Panc1 (cell line): ENCODE measurements at regions not wholly inside any gene's neighbourhood (a gene's known extent, or its start where the extent isn't known, plus 50 kb on each side); places are given as distances from the start of the nearest gene placed in this dataset.

Source experiments
- ATAC-seq: fragments of 200-7000 bp; cut with Tn5 transposase; 2 replicates; pipeline ENCODE4 v1.9.1; 2020; ENCODE audit warnings: mild to moderate bottlenecking, moderate library complexity
- BruUV-seq: library from RNA; stranded (reverse); fragments of 400-500 nt; replicated peaks from 2 replicates; lab custom pipeline; 2021; lab: Mats Ljungman, UMichigan
- CTCF ChIA-PET: fragments of 300-600 bp; sonication (Branson Sonifier 250); formaldehyde crosslinking; loops from one replicate; lab custom pipeline; 2022; ENCODE audit warnings: antibody characterized with exemption; lab: Charles Lee
- POLR2A ChIA-PET: fragments of 300-600 bp; sonication (Branson Sonifier 250); formaldehyde crosslinking; loops from one replicate; lab custom pipeline; 2022; ENCODE audit warnings: antibody characterized with exemption; lab: Charles Lee
- DNase-seq: peaks from one replicate; pipeline ENCODE4 v3.0.0-alpha.2; 2010; ENCODE audit warnings: low read depth, low spot score
- H3K27ac ChIP-seq: 2 replicates; pipeline ENCODE4 v1.5.1; 2011; ENCODE audit warnings: mild to moderate bottlenecking, low read length, inconsistent platforms
- H3K27me3 ChIP-seq: fragments of 200-500 bp; sonication (Bioruptor generic); 2 replicates; pipeline ENCODE4 v1.6.0; 2014; ENCODE audit warnings: low read length, inconsistent platforms; ENCODE audit not compliant: control insufficient read depth, insufficient read depth
- H3K36me3 ChIP-seq: fragments of 200-500 bp; sonication (Bioruptor generic); 2 replicates; pipeline ENCODE4 v1.5.1; 2014; ENCODE audit warnings: inconsistent platforms, mild to moderate bottlenecking, low read length, moderate library complexity; ENCODE audit not compliant: control insufficient read depth, insufficient read depth
- H3K4me1 ChIP-seq: 2 replicates; pipeline ENCODE4 v1.5.1; 2011; ENCODE audit warnings: inconsistent platforms, mild to moderate bottlenecking, low read length, moderate library complexity; ENCODE audit not compliant: control insufficient read depth, insufficient read depth
- H3K4me3 ChIP-seq, 2 experiments: 2 replicates each; pipeline ENCODE4 v1.5.1; 2011 to 2012; ENCODE audit warnings: low read depth in 2 of 2, low read length in 2 of 2, mild to moderate bottlenecking in 2 of 2, inconsistent platforms in 1 of 2, moderate library complexity in 1 of 2
- H3K9me3 ChIP-seq: fragments of 200-500 bp; sonication (Bioruptor generic); 2 replicates; pipeline ENCODE4 v1.5.1; 2014; ENCODE audit warnings: low read depth, mild to moderate bottlenecking, inconsistent platforms, low read length, moderate library complexity; ENCODE audit not compliant: control insufficient read depth, insufficient read depth
- POLR2AphosphoS5 ChIP-seq: IDR thresholded peaks from 2 replicates; pipeline ENCODE4 v1.6.1; 2012; ENCODE audit warnings: mild to moderate bottlenecking, low read depth, low read length, moderate library complexity
- SIN3A ChIP-seq: IDR thresholded peaks from 2 replicates; pipeline ENCODE4 v1.6.1; 2012; ENCODE audit warnings: low read depth, mild to moderate bottlenecking, low read length, moderate library complexity, borderline replicate concordance; ENCODE audit not compliant: insufficient read depth
- TCF7L2 ChIP-seq: IDR thresholded peaks from 2 replicates; pipeline ENCODE4 v1.6.1; 2011; ENCODE audit warnings: mild to moderate bottlenecking, low read depth, low read length, inconsistent platforms
- in situ Hi-C: cut with HindIII; loops from 2 replicates; pipeline ENCODE4 v1.10.0; 2016; ENCODE audit warnings: low sequenced_read_pairs, low pct_unique_long_range_greater_than_20kb
- intact Hi-C: fragments of 100-400 bp; cut with micrococcal nuclease; formaldehyde crosslinking; loops from one replicate; pipeline ENCODE4 v1.10.0; 2022; ENCODE audit not compliant: unreplicated experiment
- TF ChIP-seq, protein P1 (sequence below), 2 experiments: IDR thresholded peaks; 2 replicates each; pipeline ENCODE4 v1.6.1; 2011 to 2012; ENCODE audit warnings: low read depth in 2 of 2, control low read depth in 1 of 2, low read length in 1 of 2, mild to moderate bottlenecking in 1 of 2, moderate library complexity in 1 of 2; ENCODE audit not compliant: insufficient read depth in 1 of 2
- TF ChIP-seq, protein P2 (sequence below): fragments of 450-650 bp; IDR thresholded peaks from 2 replicates; pipeline ENCODE4 v1.5.1; 2017; ENCODE audit warnings: mild to moderate bottlenecking

DNA sequence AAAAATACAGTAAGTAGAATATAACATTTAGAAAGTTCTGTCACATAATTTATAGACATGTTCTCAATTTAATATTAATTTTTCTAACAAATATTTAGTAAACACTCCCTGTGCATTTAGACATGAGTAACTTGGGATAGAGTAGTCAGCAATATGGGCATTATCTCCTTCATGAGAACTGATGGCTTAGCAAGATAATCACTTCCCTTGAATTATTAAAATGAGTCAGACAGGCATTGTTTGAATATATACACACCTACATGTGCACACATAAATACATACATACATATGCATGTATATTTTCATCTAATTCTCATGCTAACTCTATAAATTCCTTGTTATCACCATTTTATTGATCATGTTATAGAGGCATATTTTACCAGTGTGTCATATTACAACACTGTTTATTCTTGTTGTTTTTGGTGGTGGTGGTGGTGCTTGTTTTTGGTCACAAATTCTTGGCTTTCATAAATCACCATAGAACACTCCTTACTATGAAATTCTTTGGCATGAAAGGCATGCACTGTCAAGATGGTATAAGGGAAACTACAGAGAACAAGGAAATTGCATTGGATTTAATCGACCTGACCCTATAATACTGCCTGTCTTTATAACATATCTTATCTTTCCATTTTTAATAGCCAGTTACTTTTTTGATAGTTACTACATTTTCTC, 434.5 kb upstream of the MANEA start:
- no peak overlapping the region for H3K4me3 ChIP-seq
- no TSS peak for BruUV-seq
- H3K36me3 ChIP-seq = no peaks in the 10 kb centered on the region; the same call in 1 of the 2 replicates
- TF ChIP-seq, protein P1, sequence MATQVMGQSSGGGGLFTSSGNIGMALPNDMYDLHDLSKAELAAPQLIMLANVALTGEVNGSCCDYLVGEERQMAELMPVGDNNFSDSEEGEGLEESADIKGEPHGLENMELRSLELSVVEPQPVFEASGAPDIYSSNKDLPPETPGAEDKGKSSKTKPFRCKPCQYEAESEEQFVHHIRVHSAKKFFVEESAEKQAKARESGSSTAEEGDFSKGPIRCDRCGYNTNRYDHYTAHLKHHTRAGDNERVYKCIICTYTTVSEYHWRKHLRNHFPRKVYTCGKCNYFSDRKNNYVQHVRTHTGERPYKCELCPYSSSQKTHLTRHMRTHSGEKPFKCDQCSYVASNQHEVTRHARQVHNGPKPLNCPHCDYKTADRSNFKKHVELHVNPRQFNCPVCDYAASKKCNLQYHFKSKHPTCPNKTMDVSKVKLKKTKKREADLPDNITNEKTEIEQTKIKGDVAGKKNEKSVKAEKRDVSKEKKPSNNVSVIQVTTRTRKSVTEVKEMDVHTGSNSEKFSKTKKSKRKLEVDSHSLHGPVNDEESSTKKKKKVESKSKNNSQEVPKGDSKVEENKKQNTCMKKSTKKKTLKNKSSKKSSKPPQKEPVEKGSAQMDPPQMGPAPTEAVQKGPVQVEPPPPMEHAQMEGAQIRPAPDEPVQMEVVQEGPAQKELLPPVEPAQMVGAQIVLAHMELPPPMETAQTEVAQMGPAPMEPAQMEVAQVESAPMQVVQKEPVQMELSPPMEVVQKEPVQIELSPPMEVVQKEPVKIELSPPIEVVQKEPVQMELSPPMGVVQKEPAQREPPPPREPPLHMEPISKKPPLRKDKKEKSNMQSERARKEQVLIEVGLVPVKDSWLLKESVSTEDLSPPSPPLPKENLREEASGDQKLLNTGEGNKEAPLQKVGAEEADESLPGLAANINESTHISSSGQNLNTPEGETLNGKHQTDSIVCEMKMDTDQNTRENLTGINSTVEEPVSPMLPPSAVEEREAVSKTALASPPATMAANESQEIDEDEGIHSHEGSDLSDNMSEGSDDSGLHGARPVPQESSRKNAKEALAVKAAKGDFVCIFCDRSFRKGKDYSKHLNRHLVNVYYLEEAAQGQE (IDR thresholded peaks at IDR 0.05; ENCODE audit: insufficient read depth in 1 of 2, low read depth in 2 of 2, low read length in 1 of 2) = no peak
- no peak for TF ChIP-seq TCF7L2
- TF ChIP-seq, protein P2, sequence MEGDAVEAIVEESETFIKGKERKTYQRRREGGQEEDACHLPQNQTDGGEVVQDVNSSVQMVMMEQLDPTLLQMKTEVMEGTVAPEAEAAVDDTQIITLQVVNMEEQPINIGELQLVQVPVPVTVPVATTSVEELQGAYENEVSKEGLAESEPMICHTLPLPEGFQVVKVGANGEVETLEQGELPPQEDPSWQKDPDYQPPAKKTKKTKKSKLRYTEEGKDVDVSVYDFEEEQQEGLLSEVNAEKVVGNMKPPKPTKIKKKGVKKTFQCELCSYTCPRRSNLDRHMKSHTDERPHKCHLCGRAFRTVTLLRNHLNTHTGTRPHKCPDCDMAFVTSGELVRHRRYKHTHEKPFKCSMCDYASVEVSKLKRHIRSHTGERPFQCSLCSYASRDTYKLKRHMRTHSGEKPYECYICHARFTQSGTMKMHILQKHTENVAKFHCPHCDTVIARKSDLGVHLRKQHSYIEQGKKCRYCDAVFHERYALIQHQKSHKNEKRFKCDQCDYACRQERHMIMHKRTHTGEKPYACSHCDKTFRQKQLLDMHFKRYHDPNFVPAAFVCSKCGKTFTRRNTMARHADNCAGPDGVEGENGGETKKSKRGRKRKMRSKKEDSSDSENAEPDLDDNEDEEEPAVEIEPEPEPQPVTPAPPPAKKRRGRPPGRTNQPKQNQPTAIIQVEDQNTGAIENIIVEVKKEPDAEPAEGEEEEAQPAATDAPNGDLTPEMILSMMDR = no peak
- no peak for TF ChIP-seq SIN3A
- no peak for TF ChIP-seq POLR2AphosphoS5
- ATAC-seq = no peak
- intact Hi-C loops = no loop called here
- no peaks in the 10 kb centered on the region for H3K27me3 ChIP-seq
- no peak overlapping the region for H3K27ac ChIP-seq
- H3K4me1 ChIP-seq = no peaks in the 10 kb centered on the region
- no peaks in the 10 kb centered on the region for H3K9me3 ChIP-seq
- POLR2A ChIA-PET = interaction anchor here (0.6 kb wide), 1 partner anchor 51 kb away, joined by 3 read pairs; no protein-coding TSS in a partner anchor
- no peak for DNase-seq
- in situ Hi-C loops = no loop called here
- CTCF ChIA-PET = interaction anchor here (0.6 kb wide), 1 partner anchor 52 kb away, joined by 5 read pairs; no protein-coding TSS in a partner anchor

DNA sequence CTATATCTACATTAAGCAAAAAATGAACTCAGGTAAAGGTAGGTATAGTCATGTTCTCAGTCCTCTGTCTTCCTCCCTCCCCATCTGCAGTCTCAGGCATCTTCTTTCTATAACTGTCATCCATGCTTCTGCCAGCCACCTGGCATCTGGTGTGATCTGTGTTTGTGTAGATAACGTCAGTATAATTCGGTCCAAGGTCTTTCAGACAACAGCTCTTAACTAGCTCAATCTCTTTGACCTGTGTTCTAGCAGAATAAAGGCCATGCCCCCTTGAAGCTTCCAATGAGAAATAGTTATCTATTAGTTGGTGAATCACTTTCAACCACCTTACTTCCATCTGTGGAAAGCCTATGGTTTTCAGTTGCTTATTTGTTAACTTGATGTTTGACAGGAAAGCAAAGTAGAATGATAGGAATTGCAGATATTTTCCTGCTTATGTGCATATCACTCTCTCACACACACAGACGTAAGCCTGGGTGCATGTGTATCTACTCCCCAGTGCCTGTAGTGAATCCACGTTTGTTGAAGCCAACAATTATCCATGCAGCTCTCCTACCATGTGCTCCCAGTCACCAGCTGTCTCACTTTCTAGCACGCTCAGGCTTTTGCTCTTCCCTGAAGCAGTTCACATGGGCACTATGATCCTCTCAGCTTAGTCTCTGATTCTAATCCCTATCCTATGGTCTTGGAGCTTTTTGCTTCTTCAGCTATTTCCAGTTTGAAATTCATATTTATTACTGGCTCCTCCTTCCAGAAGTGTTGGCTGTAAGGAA, 433.7 kb upstream of the MANEA start:
- CTCF ChIA-PET = interaction anchor here (0.6 kb wide), 1 partner anchor 53 kb away, joined by 5 read pairs; no protein-coding TSS in a partner anchor
- in situ Hi-C loops = no loop called here
- H3K27ac ChIP-seq = no peak overlapping the region
- H3K4me3 ChIP-seq = no peak overlapping the region
- ATAC-seq (no peak), DNase-seq (no peak)
- TF ChIP-seq, protein P1 (IDR thresholded peaks at IDR 0.05; ENCODE audit: insufficient read depth in 1 of 2, low read depth in 2 of 2, low read length in 1 of 2) = no peak
- no peak for TF ChIP-seq POLR2AphosphoS5
- TF ChIP-seq, protein P2 = no peak
- no peak for TF ChIP-seq TCF7L2
- no peaks in the 10 kb centered on the region for H3K9me3 ChIP-seq
- no TSS peak for BruUV-seq
- no peaks in the 10 kb centered on the region for H3K4me1 ChIP-seq
- no peaks in the 10 kb centered on the region; the same call in 1 of the 2 replicates for H3K36me3 ChIP-seq
- POLR2A ChIA-PET = interaction anchor here (0.6 kb wide), 1 partner anchor 50 kb away, joined by 3 read pairs; no protein-coding TSS in a partner anchor
- intact Hi-C loops = no loop called here
- H3K27me3 ChIP-seq = no peaks in the 10 kb centered on the region
